ENCODE measurements at regions not wholly inside any gene's neighbourhood (a gene's known extent, or its start where the extent isn't known, plus 50 kb on each side); places are given as distances from the start of the nearest gene placed in this dataset.

DNA sequence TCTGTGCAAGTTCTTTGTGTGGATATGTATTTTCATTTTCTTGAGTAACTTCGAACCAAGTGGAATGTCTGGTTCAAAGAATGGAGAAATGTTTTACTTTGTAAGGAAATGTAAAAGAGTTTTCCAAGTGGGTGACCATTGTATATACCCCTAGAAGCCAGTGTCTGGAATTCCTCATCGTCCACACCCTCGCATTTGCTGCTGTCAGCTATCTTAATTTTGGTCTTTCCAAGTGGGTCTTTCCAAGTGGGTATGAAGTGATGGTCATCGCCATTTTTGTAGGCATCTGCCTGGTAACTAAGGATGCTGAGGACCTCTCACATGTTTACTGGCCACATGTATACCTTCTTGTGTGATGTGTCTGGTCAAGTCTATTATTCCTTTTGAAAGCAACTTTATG is 547.5 kb downstream of the TBC1D22A start:
- intact Hi-C loops (cut with micrococcal nuclease) = no loop called here
- RAD21 ChIA-PET (ENCODE audit: low non-redundant PET in 1 of 2, low total read pairs in 2 of 2, uncharacterized antibody in 2 of 2, unreplicated experiment in 2 of 2) = no interaction called here
- H3K9ac ChIP-seq (ENCODE audit: low read length) = no peak overlapping the region
- no peaks in the 10 kb centered on the region for H3K36me3 ChIP-seq (ENCODE audit: control insufficient read depth in 1 of 2, insufficient read depth in 2 of 2, low read length in 2 of 2)
- no peak for DNase-seq (ENCODE audit: low read depth, low spot score)
- H3K9me3 ChIP-seq (ENCODE audit: control insufficient read depth in 1 of 2, insufficient read depth in 1 of 2, low read depth in 1 of 2, low read length in 2 of 2) = no peaks in the 10 kb centered on the region
- no peak overlapping the region for H3K27ac ChIP-seq (ENCODE audit: low read depth, low read length)
- no TSS peak for BruUV-seq (replicated peaks)
- H3K27me3 ChIP-seq (ENCODE audit: insufficient read depth, low read length) = no peaks in the 10 kb centered on the region
- H3K9me2 ChIP-seq (ENCODE audit: insufficient read depth) = no peaks in the 10 kb centered on the region
- CTCF ChIA-PET = no interaction called here
- POLR2A ChIA-PET = interaction anchor here (1.5 kb wide), 1 partner anchor 15 kb away, joined by 3 read pairs; no protein-coding TSS in a partner anchor
- ATAC-seq = no peak
- no peaks in the 10 kb centered on the region for H3K79me2 ChIP-seq (ENCODE audit: insufficient read depth, low read length)
- H3K4me1 ChIP-seq (ENCODE audit: control insufficient read depth in 1 of 2, insufficient read depth in 2 of 2, low read length in 2 of 2) = peaks cover 5 to 47% of the 10 kb centered on the region in 2 experiments
- H3K4me3 ChIP-seq (replicated peaks in 1 of 2; ENCODE audit: low read depth in 1 of 2, low read length in 2 of 2) = no peak overlapping the region
- no peak overlapping the region for H2AFZ ChIP-seq (ENCODE audit: low read depth, low read length, poor library complexity, severe bottlenecking)
- no peak overlapping the region for H3K4me2 ChIP-seq (ENCODE audit: low read length)
- no peaks in the 10 kb centered on the region for H4K20me1 ChIP-seq (ENCODE audit: insufficient read depth)
- TF ChIP-seq, protein P1, sequence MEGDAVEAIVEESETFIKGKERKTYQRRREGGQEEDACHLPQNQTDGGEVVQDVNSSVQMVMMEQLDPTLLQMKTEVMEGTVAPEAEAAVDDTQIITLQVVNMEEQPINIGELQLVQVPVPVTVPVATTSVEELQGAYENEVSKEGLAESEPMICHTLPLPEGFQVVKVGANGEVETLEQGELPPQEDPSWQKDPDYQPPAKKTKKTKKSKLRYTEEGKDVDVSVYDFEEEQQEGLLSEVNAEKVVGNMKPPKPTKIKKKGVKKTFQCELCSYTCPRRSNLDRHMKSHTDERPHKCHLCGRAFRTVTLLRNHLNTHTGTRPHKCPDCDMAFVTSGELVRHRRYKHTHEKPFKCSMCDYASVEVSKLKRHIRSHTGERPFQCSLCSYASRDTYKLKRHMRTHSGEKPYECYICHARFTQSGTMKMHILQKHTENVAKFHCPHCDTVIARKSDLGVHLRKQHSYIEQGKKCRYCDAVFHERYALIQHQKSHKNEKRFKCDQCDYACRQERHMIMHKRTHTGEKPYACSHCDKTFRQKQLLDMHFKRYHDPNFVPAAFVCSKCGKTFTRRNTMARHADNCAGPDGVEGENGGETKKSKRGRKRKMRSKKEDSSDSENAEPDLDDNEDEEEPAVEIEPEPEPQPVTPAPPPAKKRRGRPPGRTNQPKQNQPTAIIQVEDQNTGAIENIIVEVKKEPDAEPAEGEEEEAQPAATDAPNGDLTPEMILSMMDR (IDR thresholded peaks at IDR 0.05 in 2 of 3, conservative IDR thresholded peaks at IDR 0.05 in 1 of 3; ENCODE audit: borderline replicate concordance in 1 of 3, insufficient read depth in 1 of 3, low read depth in 2 of 3, low read length in 2 of 3) = no peak

DNA sequence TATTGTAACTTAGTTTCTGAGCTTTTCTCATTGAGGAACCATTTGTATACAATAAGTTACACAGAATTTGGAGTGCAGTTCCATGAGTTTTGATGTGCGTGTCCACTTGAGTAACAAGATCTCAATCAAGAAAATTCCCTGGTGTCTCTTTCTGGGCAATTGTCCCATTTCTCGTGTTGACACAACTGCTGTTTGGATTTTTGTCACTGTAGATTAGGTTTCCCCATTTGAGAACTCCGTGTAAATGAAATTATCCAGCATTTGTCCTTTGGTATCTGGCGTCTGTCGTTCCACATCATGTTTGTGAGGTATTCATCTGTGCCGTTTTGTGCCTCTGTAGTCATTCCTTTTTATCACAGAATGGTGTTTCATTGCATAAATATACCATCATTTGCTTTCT is 547.0 kb downstream of the TBC1D22A start:
- CTCF ChIA-PET = no interaction called here
- H3K4me1 ChIP-seq (ENCODE audit: control insufficient read depth in 1 of 2, insufficient read depth in 2 of 2, low read length in 2 of 2) = peaks cover 5 to 47% of the 10 kb centered on the region in 2 experiments
- intact Hi-C loops (cut with micrococcal nuclease) = no loop called here
- DNase-seq (ENCODE audit: low read depth, low spot score) (no peak), ATAC-seq (no peak)
- H3K4me2 ChIP-seq (ENCODE audit: low read length) = no peak overlapping the region
- POLR2A ChIA-PET = no interaction called here
- no TSS peak for BruUV-seq (replicated peaks)
- H3K27me3 ChIP-seq (ENCODE audit: insufficient read depth, low read length) = no peaks in the 10 kb centered on the region
- H2AFZ ChIP-seq (ENCODE audit: low read depth, low read length, poor library complexity, severe bottlenecking) = no peak overlapping the region
- H3K4me3 ChIP-seq (replicated peaks in 1 of 2; ENCODE audit: low read depth in 1 of 2, low read length in 2 of 2) = no peak overlapping the region
- no peaks in the 10 kb centered on the region for H4K20me1 ChIP-seq (ENCODE audit: insufficient read depth)
- no peak overlapping the region for H3K27ac ChIP-seq (ENCODE audit: low read depth, low read length)
- RAD21 ChIA-PET (ENCODE audit: low non-redundant PET in 1 of 2, low total read pairs in 2 of 2, uncharacterized antibody in 2 of 2, unreplicated experiment in 2 of 2) = no interaction called here
- H3K9me3 ChIP-seq (ENCODE audit: control insufficient read depth in 1 of 2, insufficient read depth in 1 of 2, low read depth in 1 of 2, low read length in 2 of 2) = no peaks in the 10 kb centered on the region
- no peaks in the 10 kb centered on the region for H3K9me2 ChIP-seq (ENCODE audit: insufficient read depth)
- H3K9ac ChIP-seq (ENCODE audit: low read length) = no peak overlapping the region
- H3K36me3 ChIP-seq (ENCODE audit: control insufficient read depth in 1 of 2, insufficient read depth in 2 of 2, low read length in 2 of 2) = no peaks in the 10 kb centered on the region
- H3K79me2 ChIP-seq (ENCODE audit: insufficient read depth, low read length) = no peaks in the 10 kb centered on the region
- TF ChIP-seq POLR2AphosphoS5 (IDR thresholded peaks at IDR 0.05; ENCODE audit: low read depth, low read length) = no peak
- no peak for TF ChIP-seq YY1 (IDR thresholded peaks at IDR 0.05; ENCODE audit: extremely low read depth, insufficient replicate concordance, low read depth, low read length)
- TF ChIP-seq, protein P1 (IDR thresholded peaks at IDR 0.05 in 2 of 3, conservative IDR thresholded peaks at IDR 0.05 in 1 of 3; ENCODE audit: borderline replicate concordance in 1 of 3, insufficient read depth in 1 of 3, low read depth in 2 of 3, low read length in 2 of 3) = no peak
- TF ChIP-seq POLR2A (IDR thresholded peaks at IDR 0.05; ENCODE audit: borderline replicate concordance, extremely low read depth, insufficient read depth, insufficient read length) = no peak
- no peak for TF ChIP-seq TCF7L2 (IDR thresholded peaks at IDR 0.05; ENCODE audit: borderline replicate concordance, extremely low read depth, insufficient read depth, insufficient read length)
- no peak for TF ChIP-seq CEBPB (IDR thresholded peaks at IDR 0.05; ENCODE audit: low read depth)
- TF ChIP-seq, protein P2, sequence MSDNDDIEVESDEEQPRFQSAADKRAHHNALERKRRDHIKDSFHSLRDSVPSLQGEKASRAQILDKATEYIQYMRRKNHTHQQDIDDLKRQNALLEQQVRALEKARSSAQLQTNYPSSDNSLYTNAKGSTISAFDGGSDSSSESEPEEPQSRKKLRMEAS (IDR thresholded peaks at IDR 0.05) = no peak
- TF ChIP-seq EGR1 (IDR thresholded peaks at IDR 0.05; ENCODE audit: low read depth) = no peak
- TF ChIP-seq, protein P3, sequence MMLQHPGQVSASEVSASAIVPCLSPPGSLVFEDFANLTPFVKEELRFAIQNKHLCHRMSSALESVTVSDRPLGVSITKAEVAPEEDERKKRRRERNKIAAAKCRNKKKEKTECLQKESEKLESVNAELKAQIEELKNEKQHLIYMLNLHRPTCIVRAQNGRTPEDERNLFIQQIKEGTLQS (IDR thresholded peaks at IDR 0.05) = no peak
- no peak for TF ChIP-seq ZNF274 (IDR thresholded peaks at IDR 0.05; ENCODE audit: low read depth, low read length)
- TF ChIP-seq ELF1 (IDR thresholded peaks at IDR 0.05; ENCODE audit: borderline replicate concordance, low read depth) = no peak
- no peak for TF ChIP-seq EZH2 (IDR thresholded peaks at IDR 0.05)
- no peak for TF ChIP-seq ZFX (IDR thresholded peaks at IDR 0.05)
